Sigmoid colon (tissue), 4 donors: ENCODE measurements at regions not wholly inside any gene's neighbourhood (a gene's known extent, or its start where the extent isn't known, plus 50 kb on each side); places are given as distances from the start of the nearest gene placed in this dataset.

ENCODE experiments used
- CTCF ChIP-seq, 4 experiments: fragments of 450-650 bp in 3 of 4; fragments of 200-600 bp in 1 of 4; IDR thresholded peaks; one replicate each; pipeline ENCODE4 v1.5.1; 2016 to 2019; ENCODE audit warnings: antibody characterized with exemption in 4 of 4, mild to moderate bottlenecking in 3 of 4, moderate library complexity in 2 of 4
- POLR2A ChIP-seq, 2 donors: fragments of 450-650 bp; IDR thresholded peaks; one replicate each; pipeline ENCODE4 v1.6.1; 2016; ENCODE audit warnings: antibody characterized with exemption in 2 of 2, mild to moderate bottlenecking in 2 of 2, moderate library complexity in 2 of 2
- POLR2AphosphoS5 ChIP-seq, 4 donors: sonication (generic); formaldehyde crosslinking; IDR thresholded peaks; one replicate each; pipeline ENCODE4 v1.6.1; 2017; ENCODE audit warnings: antibody characterized with exemption in 4 of 4

- TF ChIP-seq CTCF (IDR thresholded peaks at IDR 0.05) (no peak), POLR2A (IDR thresholded peaks at IDR 0.05) (no peak), POLR2AphosphoS5 (IDR thresholded peaks at IDR 0.05) (no peak)
Observed at GRCh38 chr5:100434815-100435214, 100.4 kb upstream of the FAM174A start.
